ENCODE measurements at regions not wholly inside any gene's neighbourhood (a gene's known extent, or its start where the extent isn't known, plus 50 kb on each side); places are given as distances from the start of the nearest gene placed in this dataset.

- WGBS (ENCODE audit: extremely low coverage, insufficient read length, low lambda C conversion rate): no CpG with 5 or more reads among the region's 3 CpGs
- H2BK120ac ChIP-seq (ENCODE audit: low read depth, low read length, poor library complexity, severe bottlenecking): no peak overlapping the region
- TF ChIP-seq CTCF (conservative IDR thresholded peaks at IDR 0.05): no peak
- no peak overlapping the region for H4K8ac ChIP-seq (replicated peaks; ENCODE audit: insufficient read length, low read depth, low read length)
- H3K9me3 ChIP-seq (ENCODE audit: control insufficient read depth, low read depth, low read length): no peaks in the 10 kb centered on the region
- no peak overlapping the region for H3K9ac ChIP-seq (ENCODE audit: extremely low read depth, insufficient read length, low read length)
- no peak overlapping the region for H4K5ac ChIP-seq (ENCODE audit: insufficient read length, low read depth, low read length)
- Mint-ChIP-seq H3K36me3 (ENCODE audit: insufficient read depth in 1 of 3, low read depth in 3 of 3) (no peaks in the 10 kb centered on the region), H3K4me3 (no peak overlapping the region), H3K9me3 (no peaks in the 10 kb centered on the region), H3K4me1 (peaks cover 4% of the 10 kb centered on the region in 2 experiments), H3K27me3 (ENCODE audit: low read depth) (no peaks in the 10 kb centered on the region), H3K27ac (no peak overlapping the region)
- no peak overlapping the region for H3K56ac ChIP-seq (ENCODE audit: insufficient read length, low read depth, low read length)
- no peak overlapping the region for H2BK5ac ChIP-seq (ENCODE audit: insufficient read length, low read length)
- H3T11ph ChIP-seq (ENCODE audit: low read length): no peak overlapping the region
- H4K91ac ChIP-seq (ENCODE audit: insufficient read length, low read depth, low read length): no peak overlapping the region
- no peak overlapping the region for H2BK15ac ChIP-seq (ENCODE audit: low read depth, low read length)
- H2BK20ac ChIP-seq (ENCODE audit: low read depth, low read length, poor library complexity, severe bottlenecking): no peak overlapping the region
- no peak overlapping the region for H3K23ac ChIP-seq (ENCODE audit: insufficient read length, low read depth, low read length)
- H4K20me1 ChIP-seq (ENCODE audit: control insufficient read depth, insufficient read depth, insufficient read length): no peaks in the 10 kb centered on the region
- H3K27me3 ChIP-seq (ENCODE audit: insufficient read depth, low read length): no peaks in the 10 kb centered on the region
- H3K14ac ChIP-seq (ENCODE audit: insufficient read depth, low read length): no peak overlapping the region
- H3K79me2 ChIP-seq (ENCODE audit: insufficient read depth, low read length): no peaks in the 10 kb centered on the region
- 0 out of 2 replicates have a peak, but pooled peaks cover 4% of the 10 kb centered on the region for H3K4me1 ChIP-seq (ENCODE audit: insufficient read depth, low read length)
- H3K4ac ChIP-seq (ENCODE audit: low read depth, low read length): no peak overlapping the region
- H3K79me1 ChIP-seq (ENCODE audit: insufficient read depth, low read depth, low read length, poor library complexity, severe bottlenecking): no peaks in the 10 kb centered on the region
- no peak overlapping the region for H3K18ac ChIP-seq (ENCODE audit: insufficient read length, low read depth, low read length)
- H3K27ac ChIP-seq (ENCODE audit: insufficient read length, low read depth, low read length): no peak overlapping the region
- no peak overlapping the region for H2AK5ac ChIP-seq (ENCODE audit: insufficient read length, low read length)
- peaks cover 2% of the 10 kb centered on the region for H3K23me2 ChIP-seq (ENCODE audit: insufficient read length, low read depth, low read length, poor library complexity, severe bottlenecking)
- H3K4me2 ChIP-seq (ENCODE audit: insufficient read depth, insufficient read length, low read length): no peak overlapping the region
- no peak overlapping the region for H2AFZ ChIP-seq (ENCODE audit: low read length)
- no peak for DNase-seq
- H2BK12ac ChIP-seq (ENCODE audit: insufficient read length, low read depth, low read length): no peak overlapping the region
These were observed 172.0 kb downstream of the DLEU7 start for GRCh38 chr13:50671497-50671850.

Data from H9 (cell line).